ENCODE measurements at regions not wholly inside any gene's neighbourhood (a gene's known extent, or its start where the extent isn't known, plus 50 kb on each side); places are given as distances from the start of the nearest gene placed in this dataset.
A peak's percentile ranks its signal among the peaks of the same experiment; 100 is the strongest.
"Not testable (repeated sequence)": the region's sequence is repeated elsewhere in the genome, so short reads cannot be mapped to it uniquely, and the experiment has no call there.

DNA sequence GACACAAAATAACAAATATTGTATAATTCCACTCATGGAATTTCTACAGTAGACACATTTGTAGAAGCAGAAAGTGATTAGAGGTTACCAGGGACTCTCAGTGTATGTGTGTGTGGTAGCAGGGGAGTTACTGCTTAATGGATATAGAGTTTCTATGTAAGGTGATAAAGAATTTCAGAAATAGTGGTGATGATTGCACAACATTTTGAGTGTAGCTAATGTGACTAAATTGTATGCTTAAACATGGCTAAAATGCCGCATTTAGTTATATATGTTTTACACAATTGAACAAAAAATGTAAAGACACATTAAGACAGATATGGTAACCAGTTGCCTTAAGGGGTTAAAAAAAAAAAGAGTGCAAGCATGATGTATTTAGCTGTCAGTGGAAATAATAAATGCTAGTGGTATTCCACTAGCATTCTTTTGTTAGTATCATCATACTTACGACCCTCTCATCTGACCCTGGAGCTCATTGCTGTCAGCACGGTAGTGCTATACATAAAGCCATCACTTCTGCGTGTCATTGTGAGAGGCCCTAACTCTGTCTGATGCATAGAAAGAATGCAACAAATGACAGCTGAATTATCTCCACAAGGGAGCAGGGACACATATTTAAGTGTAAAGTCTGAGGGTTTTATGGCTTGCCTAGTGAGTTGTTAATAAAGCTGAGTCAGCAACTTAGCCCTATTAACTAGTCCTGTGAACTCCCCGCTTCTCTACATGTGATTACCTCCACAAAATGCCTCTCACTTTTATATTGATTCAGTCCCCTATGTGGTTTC lies 134.1 kb upstream of the RXFP2 start:
- DNase-seq (ENCODE audit: low spot score) (no peak), FAIRE-seq (no peak)

DNA sequence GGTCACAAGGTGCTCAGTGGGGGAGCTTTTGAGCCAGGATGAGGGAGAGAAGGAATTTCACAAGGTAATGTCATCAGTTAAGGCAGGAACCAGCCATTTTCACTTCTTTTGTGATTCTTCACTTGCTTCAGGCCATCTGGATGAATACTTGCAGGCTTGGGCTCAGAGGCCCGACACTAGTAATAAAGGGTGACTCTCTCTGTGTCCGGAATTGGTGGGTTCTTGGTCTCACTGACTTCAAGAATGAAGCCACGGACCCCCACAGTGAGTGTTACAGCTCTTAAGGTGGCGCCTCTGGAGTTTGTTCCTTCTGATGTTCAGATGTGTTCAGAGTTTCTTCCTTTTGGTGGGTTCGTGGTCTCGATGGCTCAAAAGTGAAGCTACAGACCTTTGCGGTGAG lies 131.8 kb upstream of the RXFP2 start:
- FAIRE-seq; DNase-seq (ENCODE audit: low spot score): not testable (repeated sequence)

DNA sequence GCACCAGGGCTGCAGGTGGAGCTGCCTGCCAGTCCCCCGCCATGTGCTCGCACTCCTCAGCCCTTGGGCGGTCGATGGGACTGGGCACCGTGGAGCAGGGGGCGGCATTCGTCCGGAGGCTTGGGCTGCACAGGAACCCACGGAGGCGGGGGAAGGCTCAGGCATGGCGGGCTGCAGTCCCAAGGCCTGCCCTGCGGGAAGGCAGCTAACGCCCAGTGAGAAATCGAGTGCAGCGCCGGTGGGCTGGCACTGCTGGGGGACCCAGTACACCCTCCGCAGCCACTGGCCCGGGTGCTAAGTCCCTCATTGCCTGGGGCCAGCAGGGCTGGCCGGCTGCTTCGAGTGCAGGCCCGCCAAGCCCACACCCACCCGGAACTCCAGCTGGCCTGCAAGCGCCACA lies 130.5 kb upstream of the RXFP2 start:
- not testable (repeated sequence) for FAIRE-seq; DNase-seq (ENCODE audit: low spot score)

DNA sequence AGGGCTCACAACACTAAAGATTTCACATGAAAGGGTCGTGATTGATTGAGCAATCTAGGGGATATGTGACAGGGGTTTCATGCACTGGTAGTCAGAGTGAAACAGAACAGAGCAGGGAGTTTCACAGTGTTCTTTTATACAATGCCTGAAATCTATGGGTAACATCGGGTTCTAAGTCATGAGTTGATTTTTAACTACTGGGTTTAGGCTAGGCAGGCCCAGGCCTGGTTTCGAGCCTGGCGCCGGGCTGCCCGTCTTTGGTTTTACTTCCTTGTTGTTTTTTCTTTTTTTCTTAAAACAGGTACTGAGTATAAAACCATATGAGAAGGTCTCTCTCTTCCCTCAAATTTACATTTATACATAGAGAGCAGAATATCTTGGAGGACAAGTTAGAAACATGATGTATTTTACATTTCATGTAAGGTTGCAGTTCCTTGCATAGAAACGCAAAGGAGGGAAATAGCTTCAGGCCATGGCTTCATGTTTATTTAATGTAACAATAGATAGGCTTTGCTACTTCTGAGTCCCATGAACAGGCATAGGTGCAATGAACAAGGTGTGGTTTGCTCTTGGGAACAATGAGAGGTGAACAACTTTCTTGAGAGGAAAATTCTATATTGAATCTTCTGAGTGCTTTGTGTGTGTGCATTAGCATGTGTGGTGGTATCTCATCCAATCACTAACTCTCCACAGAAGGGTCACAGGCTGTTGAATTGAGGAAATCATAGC lies 128.9 kb upstream of the RXFP2 start:
- FAIRE-seq = no peak
- DNase-seq (ENCODE audit: low spot score) = no peak

DNA sequence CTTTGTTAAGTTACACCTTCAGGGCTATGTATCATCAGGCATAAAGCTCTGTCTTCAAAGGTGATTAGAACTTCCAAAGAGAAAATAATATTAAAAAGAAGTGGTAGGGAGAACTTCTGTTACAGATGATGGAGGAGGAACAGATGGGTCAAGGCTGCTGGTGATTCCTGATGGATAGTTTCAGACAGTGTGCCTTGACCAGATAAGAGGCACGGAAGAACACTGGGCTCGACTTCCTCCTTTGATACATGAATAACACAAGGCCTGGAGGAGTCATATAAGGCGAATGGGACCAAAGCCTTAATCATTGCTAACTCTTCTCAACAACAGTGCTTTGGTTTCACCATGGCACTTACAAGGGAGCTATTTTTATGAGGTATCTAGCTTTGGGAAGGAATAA lies 128.1 kb upstream of the RXFP2 start:
- DNase-seq (ENCODE audit: low spot score) (no peak), FAIRE-seq (no peak)

DNA sequence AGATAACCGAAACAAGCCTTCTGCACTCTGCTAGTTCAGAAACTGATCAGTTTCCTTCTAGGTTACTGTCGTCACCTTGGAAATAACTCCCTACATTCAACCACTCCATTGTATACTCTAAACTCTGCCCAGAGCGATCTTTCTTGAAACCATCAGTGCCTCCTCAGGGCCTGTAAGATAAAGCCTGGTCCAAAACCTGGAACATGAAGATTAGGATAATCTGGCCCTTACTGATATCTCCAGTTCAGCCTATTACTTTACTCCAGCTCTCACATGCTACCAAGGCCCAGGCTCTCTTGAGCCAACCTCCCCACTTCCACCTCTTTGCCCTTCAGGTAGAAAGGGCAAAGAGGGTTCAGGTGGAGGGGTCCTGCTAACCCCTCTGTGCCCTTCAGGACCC lies 125.3 kb upstream of the RXFP2 start:
- FAIRE-seq (no peak), DNase-seq (ENCODE audit: low spot score) (no peak)

DNA sequence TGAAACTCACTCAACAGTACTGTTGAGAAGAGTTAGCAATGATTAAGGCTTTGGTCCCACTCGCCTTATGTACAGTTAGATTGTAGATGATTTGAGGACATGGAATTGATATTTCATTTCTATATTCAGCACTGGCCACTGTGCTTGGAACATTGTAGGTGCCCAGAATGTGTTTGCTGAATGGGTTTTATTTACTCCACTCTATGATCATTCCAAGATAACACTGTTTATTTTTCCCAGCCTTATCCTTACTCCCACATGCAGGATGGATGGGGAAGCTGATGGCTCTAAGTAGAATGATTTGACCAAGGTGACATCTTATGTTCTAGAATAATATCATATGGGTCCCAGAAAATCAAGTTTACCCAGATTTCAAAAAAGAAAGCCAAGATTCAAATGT lies 124.6 kb upstream of the RXFP2 start:
- DNase-seq (ENCODE audit: low spot score) (no peak), FAIRE-seq (no peak)

DNA sequence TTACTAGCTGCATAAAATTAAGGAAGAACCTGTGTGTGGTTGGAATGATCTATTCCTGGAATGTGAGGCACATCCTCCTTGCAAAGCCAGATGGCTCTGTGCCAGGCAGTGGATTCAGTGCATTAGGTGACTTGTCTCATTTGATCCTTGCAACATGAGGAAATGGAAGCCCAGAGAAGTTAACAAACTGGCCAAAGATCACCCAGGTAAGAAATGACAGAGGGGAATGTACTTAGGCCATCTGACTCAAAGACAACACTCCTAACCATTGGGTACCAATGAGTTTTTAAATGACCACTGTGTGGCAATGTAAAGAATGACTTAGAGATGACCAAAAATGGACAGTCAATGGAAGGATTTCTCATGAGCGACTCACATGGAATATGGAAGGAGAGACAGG lies 114.2 kb upstream of the RXFP2 start:
- no peak for FAIRE-seq
- DNase-seq (ENCODE audit: low spot score) = no peak

DNA sequence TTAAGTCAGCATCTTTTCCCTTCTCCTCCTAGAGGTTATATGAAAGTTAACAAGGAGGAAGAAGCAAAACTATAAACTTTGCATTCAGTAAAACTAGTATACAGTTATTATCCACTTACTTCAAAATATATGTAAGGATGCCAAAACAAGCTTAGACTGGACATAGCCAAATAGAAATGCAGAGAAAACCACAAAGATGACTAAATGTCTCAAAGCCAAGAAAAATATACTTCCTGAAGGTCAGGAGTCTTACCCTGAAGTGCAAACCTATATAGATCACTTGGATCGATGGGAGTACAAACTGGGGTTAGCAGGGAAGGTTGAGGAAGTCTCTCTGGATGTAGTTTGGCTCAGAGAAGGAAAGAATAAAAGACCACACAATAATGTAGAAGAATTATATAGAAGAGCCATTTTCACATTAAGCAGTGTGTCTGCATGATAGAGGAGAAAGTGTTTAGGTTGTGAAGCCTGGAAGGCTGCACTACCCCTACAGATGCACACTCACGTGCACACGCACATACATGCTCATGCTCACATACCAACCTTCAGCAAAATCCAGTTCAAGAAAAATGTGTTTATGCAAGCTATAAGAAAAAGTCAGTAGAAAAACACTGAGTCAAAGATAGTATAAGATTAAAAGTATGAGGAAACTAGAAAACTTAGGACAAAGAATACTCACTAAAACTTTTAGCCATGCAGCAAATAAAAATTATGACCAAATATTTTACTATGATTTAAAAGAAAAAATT lies 112.1 kb upstream of the RXFP2 start:
- FAIRE-seq (no peak), DNase-seq (ENCODE audit: low spot score) (no peak)

DNA sequence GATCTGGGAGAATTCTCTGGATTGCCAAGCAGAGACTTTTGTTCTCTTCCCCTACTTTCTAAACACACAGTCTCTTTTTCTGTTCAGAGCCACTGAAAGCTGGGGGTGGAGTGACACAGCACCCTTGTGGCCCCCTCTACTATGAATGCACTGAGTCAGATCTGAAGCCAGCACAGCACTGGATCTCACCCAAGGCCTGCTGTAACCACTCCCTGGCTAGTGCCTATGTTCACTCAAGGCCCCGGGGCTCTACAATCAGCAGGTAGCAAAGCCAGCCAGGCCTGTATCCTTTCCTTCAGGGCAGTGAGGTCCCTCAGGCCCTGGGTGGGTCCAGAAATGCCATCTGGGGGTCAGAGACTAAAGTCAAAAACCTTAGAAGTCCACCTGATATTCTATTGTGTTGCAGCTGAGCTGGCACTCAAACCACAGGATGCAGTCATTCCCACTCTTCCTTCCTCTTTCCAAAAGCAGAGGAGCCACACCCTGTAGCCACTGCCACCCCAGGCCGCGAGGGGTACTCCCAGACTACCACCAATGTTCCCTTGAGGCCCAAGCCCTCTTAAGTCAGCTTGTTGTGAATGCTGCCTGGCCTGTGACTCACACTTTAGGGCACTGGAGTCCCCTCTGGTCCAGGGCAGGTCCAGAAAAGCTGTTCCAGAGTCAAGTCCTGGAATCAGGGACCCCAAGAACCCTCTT lies 110.1 kb upstream of the RXFP2 start:
- FAIRE-seq = no peak

DNA sequence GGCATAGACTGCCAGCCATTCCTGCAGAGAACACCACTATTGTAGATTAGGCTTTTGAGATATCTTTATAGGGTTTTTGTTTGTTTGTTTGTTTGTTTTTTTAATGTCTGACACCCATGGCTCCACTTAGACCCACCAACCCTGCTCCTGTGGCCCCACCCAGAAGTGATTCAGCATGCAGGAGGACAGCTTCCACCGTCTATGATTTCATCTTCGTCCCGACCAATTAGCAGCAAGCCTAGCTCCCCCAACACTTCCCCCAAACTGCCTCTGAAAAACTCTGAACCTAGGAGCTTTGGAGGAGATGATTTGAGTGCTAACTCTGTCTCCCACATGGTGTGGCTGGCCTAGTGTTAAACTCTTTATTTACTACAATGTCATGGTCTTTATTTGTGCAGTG lies 108.3 kb upstream of the RXFP2 start:
- DNase-seq (ENCODE audit: low spot score) = no peak
- no peak for FAIRE-seq

More for the DNA sequence above, 110.1 kb upstream of the RXFP2 start:
- no peak for DNase-seq (ENCODE audit: low spot score)

DNA sequence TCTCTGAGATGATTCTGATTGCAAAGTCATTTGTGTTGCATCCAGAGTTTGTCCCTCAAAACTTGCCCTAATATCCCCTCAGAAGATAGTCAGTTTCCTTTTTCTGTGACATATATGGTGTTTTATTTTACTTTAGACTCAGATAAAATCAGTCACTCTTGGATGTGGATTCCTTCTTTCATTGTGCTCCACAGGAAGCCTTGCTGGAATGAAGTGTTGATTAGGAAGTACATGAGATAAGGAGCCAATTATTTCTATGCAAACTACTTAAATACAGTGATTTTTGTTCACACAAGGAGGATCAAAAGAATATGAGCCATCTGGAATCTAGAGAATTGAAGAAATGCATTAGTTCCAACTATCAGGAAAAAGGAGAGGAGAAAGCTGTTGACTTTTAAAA lies 107.6 kb upstream of the RXFP2 start:
- FAIRE-seq = no peak
- DNase-seq (ENCODE audit: low spot score) = no peak

DNA sequence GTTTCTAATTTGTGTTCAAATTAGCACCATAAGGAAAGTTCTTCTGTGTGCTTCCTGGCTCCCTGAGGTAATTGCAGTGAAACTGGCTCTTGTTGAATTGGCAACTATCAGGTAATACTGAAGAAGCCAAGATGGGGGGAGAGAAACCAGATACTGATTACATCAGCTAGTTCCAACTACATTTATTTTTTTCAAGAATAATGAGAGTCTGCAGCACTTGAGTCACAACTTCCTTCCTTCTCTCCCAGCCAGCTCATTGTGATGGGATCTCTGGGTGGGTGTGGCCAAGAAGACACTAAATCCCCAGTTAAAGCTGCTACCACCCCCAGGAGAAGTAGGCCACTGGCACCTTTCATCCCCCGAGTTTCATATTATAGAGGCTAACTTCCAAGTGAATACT lies 100.7 kb upstream of the RXFP2 start:
- DNase-seq (ENCODE audit: low spot score) = peak; percentile 28

DNA sequence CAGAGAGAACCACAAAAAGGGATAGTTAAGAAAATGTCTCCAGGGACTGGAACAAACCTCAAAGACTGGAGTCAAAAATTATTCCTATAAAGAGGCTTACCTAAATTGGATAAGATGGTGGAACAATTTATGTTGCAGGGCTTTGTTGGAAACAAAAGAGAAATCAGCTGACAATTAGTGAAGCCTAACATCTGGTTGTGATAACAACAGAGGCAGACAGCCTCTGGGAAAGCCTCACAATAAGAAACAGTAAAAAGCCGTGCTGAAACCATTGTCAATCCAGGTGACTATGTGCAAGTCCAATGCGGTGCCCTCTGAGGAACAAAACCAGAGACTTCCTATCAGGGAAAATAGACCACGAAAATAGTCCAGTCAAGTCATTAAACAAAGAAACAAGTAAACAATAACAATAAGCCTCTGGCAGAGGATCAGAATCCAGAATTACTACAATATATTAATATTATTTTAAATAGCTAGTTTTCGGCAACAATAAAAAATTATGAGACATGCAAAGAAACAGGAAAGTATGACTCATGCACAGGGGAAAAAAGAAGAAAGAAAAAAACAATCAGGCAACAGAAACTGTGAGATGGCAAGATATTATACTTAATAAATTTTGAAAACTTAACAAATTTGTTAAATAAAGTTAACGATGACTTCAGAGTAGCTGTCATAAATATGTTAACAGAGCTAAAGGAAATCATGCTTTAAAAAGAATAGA lies 99.7 kb upstream of the RXFP2 start:
- DNase-seq (ENCODE audit: low spot score) (no peak), FAIRE-seq (no peak)

More for the DNA sequence above, 100.7 kb upstream of the RXFP2 start:
- no peak for FAIRE-seq

DNA sequence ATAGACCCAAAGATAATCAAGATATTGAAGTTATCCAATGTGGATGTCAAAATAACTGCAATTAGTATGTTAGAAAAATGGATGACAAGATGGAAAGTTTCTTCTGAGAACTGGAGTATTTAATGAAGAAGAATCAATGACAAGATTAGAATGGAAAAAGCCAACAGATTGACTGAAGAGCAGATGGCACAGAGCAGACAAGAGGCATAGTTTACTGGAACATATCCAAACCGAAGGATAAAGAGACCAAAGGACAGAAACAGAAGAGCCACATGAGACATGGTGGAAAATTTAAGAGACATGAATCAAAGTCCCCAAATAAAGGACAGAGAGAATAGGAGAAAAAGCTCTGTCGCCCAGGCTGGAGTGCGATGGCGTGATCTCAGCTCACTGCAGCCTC lies 89.6 kb upstream of the RXFP2 start:
- FAIRE-seq = no peak

DNA sequence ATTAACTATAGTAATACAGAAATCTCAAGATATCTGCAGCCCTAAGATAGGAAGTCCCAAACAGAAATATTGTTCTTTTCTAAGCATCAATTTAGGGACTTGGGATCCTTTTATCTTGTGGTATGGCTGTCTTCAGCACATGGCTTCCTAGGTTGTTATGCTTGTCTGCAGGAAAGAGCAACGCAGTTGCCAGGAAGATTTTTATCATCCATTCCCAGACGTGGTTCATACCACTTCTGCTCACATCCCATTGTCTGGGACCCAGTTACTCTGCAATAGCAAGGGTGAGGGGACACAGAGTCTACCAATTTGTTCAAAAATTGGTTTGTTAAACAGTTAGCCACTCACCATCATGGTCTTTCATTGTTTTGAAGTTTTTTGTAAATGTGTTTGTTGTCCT lies 85.6 kb upstream of the RXFP2 start:
- no peak for DNase-seq (ENCODE audit: low spot score)
- no peak for FAIRE-seq

More for the DNA sequence above, 89.6 kb upstream of the RXFP2 start:
- no peak for DNase-seq (ENCODE audit: low spot score)

DNA sequence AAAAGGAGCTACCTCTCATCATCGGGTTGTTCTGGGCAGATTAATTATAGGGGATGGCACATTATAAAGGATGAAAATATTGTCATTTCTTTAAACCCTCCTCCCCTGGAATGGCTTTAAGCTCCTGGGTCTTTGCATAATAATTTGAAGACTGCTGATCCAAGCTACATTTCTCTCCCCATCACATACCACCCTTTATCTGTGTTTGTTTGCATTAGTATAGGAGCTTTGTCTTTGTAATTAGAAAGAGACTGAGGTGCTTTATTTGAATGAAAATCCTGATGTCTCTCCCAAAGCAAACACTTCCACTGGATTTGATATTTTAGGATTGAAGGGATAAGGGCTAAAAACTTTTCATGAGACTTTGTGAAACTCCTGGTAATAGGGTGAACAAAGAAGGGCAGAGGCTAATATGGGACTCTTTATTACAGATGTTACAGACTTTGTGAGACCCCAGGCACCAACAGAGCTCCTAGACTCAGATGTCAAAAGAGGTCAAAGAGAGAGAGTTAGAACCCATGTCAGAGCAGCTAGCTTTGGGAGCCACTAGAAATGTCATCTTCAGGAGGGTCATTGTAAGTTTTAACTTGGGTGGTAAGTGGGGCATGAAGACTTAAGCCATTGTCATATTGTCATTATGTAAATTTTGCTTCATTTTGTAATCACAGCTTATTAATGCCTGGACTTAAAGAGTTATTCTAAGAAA lies 75.3 kb upstream of the RXFP2 start:
- DNase-seq (ENCODE audit: low spot score) (no peak), FAIRE-seq (no peak)

DNA sequence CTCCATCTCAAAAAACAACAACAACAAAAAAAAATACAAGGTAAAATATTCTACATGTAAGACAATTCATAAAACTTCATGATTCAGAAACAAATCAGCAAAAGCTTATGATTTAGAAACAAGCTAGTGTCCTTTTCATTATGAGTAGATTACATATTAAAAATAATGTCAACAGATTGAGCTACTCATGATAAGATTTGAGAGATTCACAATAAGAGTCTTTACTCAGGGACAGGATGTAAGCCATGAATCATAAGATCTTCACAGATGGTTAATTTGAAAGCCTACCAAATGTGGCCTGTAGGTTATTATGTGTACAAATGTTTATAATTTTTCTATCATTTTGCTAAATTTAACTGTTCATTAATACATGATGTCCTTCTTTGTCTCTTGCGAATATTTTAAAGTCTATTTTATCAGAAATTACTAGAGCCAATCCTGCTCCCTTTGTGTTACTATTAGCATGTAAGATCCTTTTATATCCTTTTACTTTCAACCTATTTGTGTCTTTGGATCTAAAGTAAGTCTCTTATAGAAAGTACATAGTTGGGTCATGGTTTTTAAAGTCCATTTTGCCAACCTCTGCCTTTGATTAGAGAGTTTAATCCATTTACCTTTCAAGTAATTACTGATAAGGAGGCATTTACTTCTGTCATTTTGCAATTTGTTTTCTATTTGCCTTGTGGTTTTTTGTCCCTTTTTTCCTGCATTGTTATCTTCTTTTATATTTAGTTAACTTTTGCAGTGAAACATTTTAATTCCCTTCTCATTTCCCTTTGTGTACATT lies 68.3 kb upstream of the RXFP2 start:
- FAIRE-seq (no peak), DNase-seq (ENCODE audit: low spot score) (no peak)

DNA sequence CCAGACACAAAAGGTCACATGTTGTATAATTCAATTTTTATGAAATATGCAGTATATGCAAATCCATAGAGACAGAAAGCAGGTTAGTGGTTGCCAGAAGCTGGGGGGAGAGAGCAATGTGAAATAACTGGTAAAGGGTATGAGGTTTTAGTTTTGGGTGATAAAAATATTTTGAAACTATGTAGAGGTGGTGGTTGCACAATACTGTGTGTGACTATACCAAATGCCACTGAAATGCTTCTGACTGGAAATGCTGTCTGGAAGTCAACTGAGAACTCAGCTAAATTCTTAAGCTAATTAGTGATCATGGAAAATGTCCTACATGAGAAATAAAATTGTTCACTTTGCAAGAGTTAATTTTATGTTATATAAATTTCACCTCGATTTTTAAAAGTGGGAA lies 65.3 kb upstream of the RXFP2 start:
- FAIRE-seq (no peak), DNase-seq (ENCODE audit: low spot score) (no peak)
